ENCODE measurements at regions not wholly inside any gene's neighbourhood (a gene's known extent, or its start where the extent isn't known, plus 50 kb on each side); places are given as distances from the start of the nearest gene placed in this dataset.

GRCh38 chr4:38281371-38282071, 321.3 kb downstream of the PTTG2 start:
- TF ChIP-seq CTCF (IDR thresholded peaks at IDR 0.05) (no peak), POLR2A (IDR thresholded peaks at IDR 0.05) (no peak)
